Heart left ventricle (tissue), 16 donors: ENCODE measurements at regions not wholly inside any gene's neighbourhood (a gene's known extent, or its start where the extent isn't known, plus 50 kb on each side); places are given as distances from the start of the nearest gene placed in this dataset.

Experiments used
- ATAC-seq, 4 donors: fragments of 200-7000 bp; cut with Tn5 transposase; one replicate each; pipeline ENCODE4 v1.9.1; 2020 to 2022; ENCODE audit warnings: moderate library complexity in 4 of 4, mild to moderate bottlenecking in 3 of 4, moderate number of reproducible peaks in 1 of 4
- DNase-seq, 5 donors: peaks; one replicate each; pipeline ENCODE4 v3.0.0-alpha.2; 2020
- H3K27ac ChIP-seq, 12 donors: fragments of 200-600 bp; sonication (generic) in 4 of 12; one replicate each; pipeline versions ENCODE4 v1.5.0 to v1.8.0; 2016 to 2022; ENCODE audit warnings: mild to moderate bottlenecking in 2 of 12
- H3K27me3 ChIP-seq, 9 donors: fragments of 200-600 bp; sonication (generic) in 2 of 9; one replicate each; pipeline versions ENCODE4 v1.5.1 to v1.8.0; 2016 to 2022; ENCODE audit warnings: mild to moderate bottlenecking in 3 of 9
- H3K36me3 ChIP-seq, 9 donors: fragments of 200-600 bp; sonication (generic) in 2 of 9; one replicate each; pipeline versions ENCODE4 v1.5.0 to v1.8.0; 2018 to 2022; ENCODE audit warnings: mild to moderate bottlenecking in 2 of 9
- H3K4me1 ChIP-seq, 12 donors: fragments of 200-600 bp; sonication (generic) in 4 of 12; one replicate each; pipeline versions ENCODE4 v1.5.0 to v1.8.0; 2016 to 2022; ENCODE audit warnings: mild to moderate bottlenecking in 3 of 12
- H3K4me3 ChIP-seq, 12 donors: fragments of 200-600 bp; sonication (generic) in 4 of 12; one replicate each; pipeline versions ENCODE4 v1.5.0 to v1.8.0; 2017 to 2022; ENCODE audit warnings: mild to moderate bottlenecking in 9 of 12, moderate library complexity in 4 of 12
- H3K9me3 ChIP-seq, 12 donors: fragments of 200-600 bp; sonication (generic) in 4 of 12; one replicate each; pipeline versions ENCODE4 v1.5.0 to v1.8.0; 2016 to 2022; ENCODE audit warnings: mild to moderate bottlenecking in 1 of 12
- CTCF ChIP-seq, 12 donors: fragments of 200-600 bp; sonication (generic) in 4 of 12; IDR thresholded peaks; one replicate each; pipeline versions ENCODE4 v1.5.0 to v1.8.0; 2018 to 2022; ENCODE audit warnings: antibody characterized with exemption in 12 of 12, mild to moderate bottlenecking in 5 of 12
- POLR2A ChIP-seq, 2 donors: fragments of 450-650 bp; IDR thresholded peaks; one replicate each; pipeline ENCODE4 v1.6.1; 2017; ENCODE audit warnings: antibody characterized with exemption in 2 of 2, mild to moderate bottlenecking in 2 of 2, moderate library complexity in 2 of 2
- WGBS, 4 donors: extraction: QIAGEN DNeasy Blood & Tissue Kit in 2 of 4; methylation state at CpG; one replicate each; pipeline versions ENCODE4 v1.1.5 to v1.1.7; 2013 to 2018; 5-methylcytosine and 5-hydroxymethylcytosine counted together
- intact Hi-C, 10 donors: fragments of 100-400 bp; cut with DNase I; formaldehyde crosslinking; loops; one replicate each; pipeline versions ENCODE4 v1.11.1 to v1.14.2; 2022
- donor health status: ischemic (EF 13 %, LVEDD 7.1; RV severe dilation, severe dysfunction).
- donor health status: healthy with polysubstance abuse.
- donor health status: DM: no; HTN: yes; CAD: no.
- donor health status: DM: no; HTN: no; CAD: no.
- donor health status: ischemic (EF 25% LVEDD 6.9; RV normal size, moderate dysfunction).
- donor health status: ischemic (EF 25% LVEDD 5.7; RV mildly dilated, moderate dysfunction).
- donor health status: healthy.
- donor health status: DM: yes; HTN: yes; CAD: no.
- donor health status: ischemic (EF 35%, LVEDD 5.7; RV mildly dilated, moderate dysfunction).
- donor health status: nonischemic (EF 11% LVEDD 7.7; RV severe dilation, severe dysfunction).
- donor health status: DM: yes; HTN: yes; CAD: no.
- donor health status: PGD.
- donor health status: ischemic (EF 29% LVEDD 5.4; RV normal size, mild dysfunction).
- donor health status: nonischemic (EF 23%, LVEDD 6.1; RV moderate dilation, normal function).

- Histone ChIP-seq H3K36me3 (no peaks in the 10 kb centered on the region), H3K4me1 (no peaks in the 10 kb centered on the region), H3K27me3 (no peaks in the 10 kb centered on the region), H3K27ac (no peak overlapping the region), H3K4me3 (no peak overlapping the region), H3K9me3 (no peaks in the 10 kb centered on the region)
- no peak for TF ChIP-seq POLR2A (IDR thresholded peaks at IDR 0.05)
- no peak for TF ChIP-seq CTCF (IDR thresholded peaks at IDR 0.05)
- intact Hi-C loops = no loop called here
- DNase-seq = no peak
- no peak for ATAC-seq
- WGBS, 4 donors = 74 to 90% (median 81%) methylated on average over 3 to 4 of the region's 4 CpGs
These were observed 348.1 kb downstream of the DDX10 start for GRCh38 chr11:109012991-109013390.

- no peaks in the 10 kb centered on the region for H3K4me1 ChIP-seq
- TF ChIP-seq POLR2A (IDR thresholded peaks at IDR 0.05) (no peak), CTCF (IDR thresholded peaks at IDR 0.05) (no peak)
- H3K36me3 ChIP-seq = no peaks in the 10 kb centered on the region
- ATAC-seq (no peak), DNase-seq (no peak)
- no peak overlapping the region for H3K4me3 ChIP-seq
- no peaks in the 10 kb centered on the region for H3K9me3 ChIP-seq
- 73 to 80% (median 79%) methylated on average over 5 of the region's 5 CpGs for WGBS, 4 donors
- intact Hi-C loops = no loop called here
- H3K27me3 ChIP-seq = no peaks in the 10 kb centered on the region
- H3K27ac ChIP-seq = no peak overlapping the region
These were observed 350.4 kb downstream of the DDX10 start for GRCh38 chr11:109015283-109015682.

GRCh38 chr11:109016724-109017123 lies 351.9 kb downstream of the DDX10 start:
- TF ChIP-seq CTCF (IDR thresholded peaks at IDR 0.05) (no peak), POLR2A (IDR thresholded peaks at IDR 0.05) (no peak)
- intact Hi-C loops = no loop called here
- Histone ChIP-seq H3K4me1 (no peaks in the 10 kb centered on the region), H3K27me3 (no peaks in the 10 kb centered on the region), H3K4me3 (no peak overlapping the region), H3K36me3 (no peaks in the 10 kb centered on the region), H3K27ac (no peak overlapping the region), H3K9me3 (no peaks in the 10 kb centered on the region)
- WGBS, 4 donors = 0 to 91% (median 63%) methylated on average over 1 of the region's 1 CpG
- no peak for DNase-seq
- no peak for ATAC-seq

- no peaks in the 10 kb centered on the region for H3K27me3 ChIP-seq
- WGBS, 4 donors = 85 to 94% (median 91%) methylated on average over 6 of the region's 6 CpGs
- no peak for DNase-seq
- no peak overlapping the region for H3K27ac ChIP-seq
- H3K4me3 ChIP-seq = no peak overlapping the region
- no peaks in the 10 kb centered on the region for H3K9me3 ChIP-seq
- intact Hi-C loops = no loop called here
- H3K4me1 ChIP-seq = no peaks in the 10 kb centered on the region
- ATAC-seq = no peak
- TF ChIP-seq POLR2A (IDR thresholded peaks at IDR 0.05) (no peak), CTCF (IDR thresholded peaks at IDR 0.05) (no peak)
- no peaks in the 10 kb centered on the region for H3K36me3 ChIP-seq
These were observed 352.6 kb downstream of the DDX10 start for GRCh38 chr11:109017489-109017888.
